Heart left ventricle (tissue), 13 donors: ENCODE measurements at regions not wholly inside any gene's neighbourhood (a gene's known extent, or its start where the extent isn't known, plus 50 kb on each side); places are given as distances from the start of the nearest gene placed in this dataset.

Experiments used
- CTCF ChIP-seq, 12 donors: fragments of 200-600 bp; sonication (generic) in 4 of 12; IDR thresholded peaks; one replicate each; pipeline versions ENCODE4 v1.5.0 to v1.8.0; 2018 to 2022; ENCODE audit warnings: antibody characterized with exemption in 12 of 12, mild to moderate bottlenecking in 5 of 12
- POLR2A ChIP-seq, 2 donors: fragments of 450-650 bp; IDR thresholded peaks; one replicate each; pipeline ENCODE4 v1.6.1; 2017; ENCODE audit warnings: antibody characterized with exemption in 2 of 2, mild to moderate bottlenecking in 2 of 2, moderate library complexity in 2 of 2
- donor health status: ischemic (EF 13 %, LVEDD 7.1; RV severe dilation, severe dysfunction).
- donor health status: DM: no; HTN: yes; CAD: no.
- donor health status: DM: no; HTN: no; CAD: no.
- donor health status: ischemic (EF 25% LVEDD 6.9; RV normal size, moderate dysfunction).
- donor health status: ischemic (EF 25% LVEDD 5.7; RV mildly dilated, moderate dysfunction).
- donor health status: ischemic (EF 35%, LVEDD 5.7; RV mildly dilated, moderate dysfunction).
- donor health status: nonischemic (EF 11% LVEDD 7.7; RV severe dilation, severe dysfunction).
- donor health status: DM: yes; HTN: yes; CAD: no.
- donor health status: PGD.
- donor health status: ischemic (EF 29% LVEDD 5.4; RV normal size, mild dysfunction).
- donor health status: nonischemic (EF 23%, LVEDD 6.1; RV moderate dilation, normal function).

GRCh38 chr11:101269990-101270660 is 140.5 kb upstream of the PGR start:
- TF ChIP-seq POLR2A (IDR thresholded peaks at IDR 0.05) = no peak
- TF ChIP-seq CTCF (IDR thresholded peaks at IDR 0.05) = no peak
